HG03045 (cell line): ENCODE measurements at regions not wholly inside any gene's neighbourhood (a gene's known extent, or its start where the extent isn't known, plus 50 kb on each side); places are given as distances from the start of the nearest gene placed in this dataset.
"Not testable (repeated sequence)": the region's sequence is repeated elsewhere in the genome, so short reads cannot be mapped to it uniquely, and the experiment has no call there.

ENCODE experiments used
- ATAC-seq: cut with Tn5 transposase; IDR thresholded peaks from one replicate; pipeline ENCODE4 v1.9.1; 2021; ENCODE audit warnings: mild to moderate bottlenecking, moderate library complexity; ENCODE audit not compliant: unreplicated experiment

- no peak for ATAC-seq
These were observed 139.1 kb upstream of the ZPLD1 start for GRCh38 chr3:102295756-102296155.

- no peak for ATAC-seq
These were observed 137.7 kb upstream of the ZPLD1 start for GRCh38 chr3:102297072-102297658.

DNA sequence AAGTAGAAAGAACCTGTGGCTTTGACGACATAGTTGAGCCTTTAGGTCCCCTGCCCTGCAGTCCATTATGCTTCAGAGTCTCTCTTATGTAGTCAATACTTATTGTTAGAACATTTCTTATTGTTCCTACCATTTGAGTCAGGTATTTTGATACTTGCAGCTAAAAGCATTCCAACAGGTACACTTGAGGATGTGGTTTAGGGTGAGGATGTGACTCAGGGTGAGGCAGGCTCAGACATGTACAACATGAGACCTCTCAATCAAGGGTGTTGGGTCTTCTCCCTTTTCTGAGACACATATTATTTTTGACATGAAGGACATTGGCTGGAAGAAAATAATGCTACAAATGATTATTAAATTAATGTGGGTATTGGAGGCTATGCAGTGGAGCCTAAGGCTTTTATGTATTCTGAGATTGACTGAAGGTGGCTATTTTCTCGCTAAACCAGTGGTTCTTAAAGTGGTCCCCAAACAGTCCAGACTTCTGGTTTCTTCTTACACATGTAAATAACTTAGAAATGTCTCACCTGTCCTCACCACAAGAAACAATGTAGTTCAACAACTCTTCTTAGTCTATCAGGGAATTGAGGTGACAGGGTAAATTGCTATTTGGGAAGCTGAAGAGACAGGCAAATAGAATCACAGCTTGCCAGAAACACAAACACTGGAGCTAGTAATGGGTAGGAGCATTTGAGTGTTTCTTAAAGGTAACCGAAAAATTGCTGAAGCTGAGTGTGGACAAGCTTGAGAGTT, 135.5 kb upstream of the ZPLD1 start:
- no peak for ATAC-seq

DNA sequence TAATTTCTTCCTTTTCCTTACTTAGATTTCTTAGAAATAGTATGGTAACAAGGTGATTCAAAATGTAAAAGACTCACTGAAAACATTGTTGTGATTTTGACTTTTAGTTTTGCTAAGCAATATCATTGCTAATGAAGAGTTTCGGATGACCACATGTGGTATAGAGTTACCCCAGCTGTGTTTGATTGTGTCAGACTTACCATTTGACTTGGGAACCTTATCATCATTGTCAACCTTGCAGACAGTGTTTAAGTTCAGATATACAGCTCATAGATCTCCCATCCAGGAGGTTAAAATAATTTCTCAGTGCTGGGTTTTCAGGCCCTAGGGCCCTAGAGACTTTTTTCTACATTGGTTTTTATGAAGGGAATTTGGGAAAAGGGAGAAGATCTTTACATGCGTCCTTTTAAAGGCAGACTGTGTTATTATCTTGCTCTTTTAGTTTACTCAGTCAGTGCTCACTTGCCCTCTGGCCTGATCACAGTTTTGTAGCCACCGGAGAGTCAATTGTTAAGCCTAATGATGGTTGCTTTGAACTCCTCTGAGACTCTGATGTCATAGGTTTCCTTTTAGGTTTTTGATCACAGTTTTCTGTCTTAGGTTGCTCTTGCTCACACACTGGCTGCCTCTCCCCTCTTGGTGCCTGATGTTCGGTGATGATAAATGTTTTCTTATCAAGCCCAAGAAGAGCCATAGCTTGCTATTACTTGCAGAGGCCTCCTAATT, 133.5 kb upstream of the ZPLD1 start:
- no peak for ATAC-seq

- ATAC-seq: no peak
These were observed 132.8 kb upstream of the ZPLD1 start for GRCh38 chr3:102302020-102302419.

GRCh38 chr3:102304550-102304949, 130.3 kb upstream of the ZPLD1 start:
- ATAC-seq: no peak

- no peak for ATAC-seq
These were observed 127.4 kb upstream of the ZPLD1 start for GRCh38 chr3:102307442-102307841.

- ATAC-seq: no peak
These were observed 105.7 kb upstream of the ZPLD1 start for GRCh38 chr3:102329066-102329465.

DNA sequence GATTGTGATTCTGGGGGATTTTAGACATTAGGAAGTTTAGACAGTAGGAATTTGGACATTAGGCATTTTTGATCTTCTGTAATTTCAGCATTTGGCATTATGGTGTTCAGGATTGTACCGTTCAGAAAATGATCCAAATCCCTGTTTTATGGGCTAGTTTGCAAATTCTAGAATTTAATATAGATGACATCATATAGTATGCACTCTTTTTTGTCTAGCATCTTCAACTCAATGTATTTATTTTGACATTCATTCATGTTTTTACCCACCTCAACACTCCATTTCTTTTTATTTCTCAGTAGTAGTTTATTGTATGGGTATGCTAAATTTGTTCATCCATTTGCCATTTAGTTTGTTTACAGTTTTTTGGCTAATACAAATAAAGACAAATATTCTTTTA, 105.3 kb upstream of the ZPLD1 start:
- no peak for ATAC-seq

DNA sequence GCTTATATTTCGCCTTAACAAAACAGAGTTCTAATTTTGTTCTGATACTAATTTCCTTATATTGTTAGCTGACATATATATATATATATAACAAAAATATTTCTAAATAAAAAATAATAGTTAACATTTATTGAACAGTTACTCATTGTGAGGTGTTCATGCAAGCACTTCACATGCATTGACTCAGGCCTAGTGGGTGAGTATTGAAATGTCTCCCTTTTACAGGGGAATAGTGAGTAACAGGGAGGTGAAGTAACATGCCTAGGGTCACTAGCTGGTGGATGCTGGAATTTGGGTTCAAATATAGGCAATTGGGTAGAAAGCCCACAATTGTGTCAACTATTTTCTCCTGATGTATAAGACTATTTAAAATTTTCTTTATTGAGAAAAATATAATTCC, 102.6 kb upstream of the ZPLD1 start:
- no peak for ATAC-seq

DNA sequence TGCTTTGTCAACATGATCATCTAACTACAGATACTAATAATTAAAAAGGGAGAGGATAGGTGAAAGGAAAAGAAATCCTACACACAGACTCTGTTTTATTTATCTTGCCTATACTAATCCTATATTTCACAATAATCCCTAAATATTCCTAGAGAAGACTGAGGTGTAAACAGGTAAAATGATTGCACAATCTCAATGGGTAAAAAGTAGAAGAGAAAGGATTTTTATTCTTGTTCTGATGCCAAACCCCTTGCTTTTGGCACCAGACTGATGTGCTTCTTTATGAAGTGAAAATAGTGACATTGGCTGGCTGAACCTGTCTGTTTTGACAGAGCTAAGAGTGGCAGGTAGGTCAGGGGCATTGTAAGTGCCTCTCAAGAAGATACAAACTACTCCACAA, 101.9 kb upstream of the ZPLD1 start:
- no peak for ATAC-seq

- ATAC-seq: no peak
These were observed 98.7 kb upstream of the ZPLD1 start for GRCh38 chr3:102336130-102336529.

- no peak for ATAC-seq
These were observed 95.1 kb upstream of the ZPLD1 start for GRCh38 chr3:102339671-102340070.

- no peak for ATAC-seq
These were observed 87.9 kb upstream of the ZPLD1 start for GRCh38 chr3:102346897-102347296.

GRCh38 chr3:102348904-102349303, 85.9 kb upstream of the ZPLD1 start:
- ATAC-seq: no peak

DNA sequence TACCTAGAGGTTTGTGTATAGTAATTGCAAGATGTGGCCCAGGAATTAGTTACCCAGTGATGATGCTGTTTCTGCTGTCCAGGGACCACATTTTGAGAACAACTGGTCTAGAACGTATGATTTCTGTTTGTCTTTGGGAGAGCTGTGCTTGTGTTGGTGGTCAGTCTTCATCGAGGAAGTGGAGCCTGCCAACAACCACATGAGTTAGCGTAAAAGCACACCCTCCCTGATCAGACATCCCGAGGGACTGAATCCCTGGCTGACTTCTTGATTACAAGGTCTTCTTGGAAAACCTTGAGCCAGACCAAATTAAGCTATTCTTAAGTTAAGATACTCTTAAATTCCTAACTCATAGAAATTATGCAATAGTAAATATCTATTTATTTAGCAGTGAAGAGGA, 81.7 kb upstream of the ZPLD1 start:
- ATAC-seq: no peak

GRCh38 chr3:102353805-102354204, 81.0 kb upstream of the ZPLD1 start:
- ATAC-seq: no peak

DNA sequence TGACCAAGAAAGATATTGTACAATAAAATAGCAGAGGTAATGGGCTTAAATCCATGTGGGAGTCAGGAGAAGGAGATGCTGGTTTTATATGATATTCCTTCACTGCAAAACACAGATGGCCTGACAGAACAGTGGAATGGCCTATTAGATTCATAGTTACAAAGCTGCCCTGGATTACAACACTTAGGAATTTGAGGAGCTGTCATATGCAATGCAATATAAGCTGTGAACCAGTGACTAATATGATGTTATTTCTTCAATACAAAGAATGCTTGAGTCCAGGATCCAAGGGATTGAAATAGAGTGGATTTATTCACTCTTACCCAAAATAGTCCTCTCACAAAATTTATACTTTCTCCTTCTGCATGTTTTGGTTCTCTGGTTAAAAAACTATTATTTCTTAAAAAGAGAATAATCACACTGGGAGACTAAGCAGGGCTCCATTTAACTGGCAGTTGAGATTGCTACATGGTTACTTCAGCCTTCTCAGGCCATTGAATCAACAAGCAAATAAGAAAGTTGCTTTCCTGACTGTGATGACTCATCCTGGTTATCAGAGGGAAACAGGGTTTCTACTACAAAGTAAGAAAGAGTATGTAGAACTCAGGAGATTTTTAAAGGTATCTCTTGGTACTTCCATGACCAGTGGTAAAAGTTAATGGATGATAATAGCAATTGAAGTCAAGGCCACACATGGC, 79.8 kb upstream of the ZPLD1 start:
- ATAC-seq: no peak

DNA sequence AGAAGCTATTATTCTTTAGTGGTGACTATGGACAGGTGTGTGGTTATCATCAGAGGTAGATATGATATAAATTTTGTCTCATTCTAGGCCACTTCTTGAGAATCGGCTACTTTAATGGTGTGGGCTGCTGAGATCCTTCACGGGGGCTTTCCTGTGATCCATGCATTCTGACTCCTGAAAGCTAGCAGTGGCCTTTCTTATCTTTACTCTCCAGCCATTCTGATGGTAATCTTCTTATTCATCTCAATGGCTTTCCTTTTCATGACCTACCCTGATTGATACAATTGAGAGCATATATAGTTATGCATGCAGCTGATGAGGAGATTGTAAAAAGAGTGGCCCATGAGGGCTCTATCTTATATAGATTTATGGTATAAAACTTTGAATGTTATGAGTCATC, 78.3 kb upstream of the ZPLD1 start:
- no peak for ATAC-seq

GRCh38 chr3:102357313-102357712, 77.5 kb upstream of the ZPLD1 start:
- not testable (repeated sequence) for ATAC-seq

GRCh38 chr3:102360183-102360860, 74.5 kb upstream of the ZPLD1 start:
- no peak for ATAC-seq
